ENCODE measurements at regions not wholly inside any gene's neighbourhood (a gene's known extent, or its start where the extent isn't known, plus 50 kb on each side); places are given as distances from the start of the nearest gene placed in this dataset.

DNA sequence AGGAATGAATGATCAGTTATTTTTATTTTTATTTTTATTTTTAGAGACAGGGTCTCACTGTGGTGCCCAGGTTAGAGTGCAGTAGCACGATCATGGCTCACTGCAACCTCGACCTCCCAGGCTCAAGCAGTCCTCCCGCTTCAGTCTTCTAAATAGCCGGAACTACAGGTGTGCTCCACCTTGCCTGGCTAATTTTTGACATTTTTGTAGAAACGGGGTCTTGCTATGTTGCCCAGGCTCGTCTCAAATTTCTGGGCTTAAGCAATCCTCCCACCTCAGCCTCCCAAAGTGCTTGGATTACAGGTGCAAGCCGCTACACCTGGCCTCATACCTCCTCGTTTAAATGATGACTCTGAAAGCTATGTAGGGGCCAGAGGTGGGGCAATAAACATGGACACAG, 706.0 kb downstream of the MED13L start:
- no peaks in the 10 kb centered on the region for H3K4me1 Mint-ChIP-seq (ENCODE audit: low read depth, unreplicated experiment)
- no peaks in the 10 kb centered on the region for H3K36me3 Mint-ChIP-seq (ENCODE audit: insufficient read depth, unreplicated experiment)
- no TSS peak for BruUV-seq (replicated peaks)
- DNase-seq: no peak
- intact Hi-C loops (cut with micrococcal nuclease; ENCODE audit: unreplicated experiment): no loop called here
- CTCF ChIA-PET: no interaction called here
- H3K9me3 Mint-ChIP-seq (ENCODE audit: low read depth, unreplicated experiment): peaks cover 15% of the 10 kb centered on the region
- TF ChIP-seq CTCF (IDR thresholded peaks at IDR 0.05; ENCODE audit: unreplicated experiment): no peak
- H3K27me3 Mint-ChIP-seq (ENCODE audit: unreplicated experiment): no peaks in the 10 kb centered on the region
- no peak overlapping the region for H3K4me3 Mint-ChIP-seq (ENCODE audit: low read depth, unreplicated experiment)
- H3K27ac Mint-ChIP-seq (ENCODE audit: unreplicated experiment): no peak overlapping the region

DNA sequence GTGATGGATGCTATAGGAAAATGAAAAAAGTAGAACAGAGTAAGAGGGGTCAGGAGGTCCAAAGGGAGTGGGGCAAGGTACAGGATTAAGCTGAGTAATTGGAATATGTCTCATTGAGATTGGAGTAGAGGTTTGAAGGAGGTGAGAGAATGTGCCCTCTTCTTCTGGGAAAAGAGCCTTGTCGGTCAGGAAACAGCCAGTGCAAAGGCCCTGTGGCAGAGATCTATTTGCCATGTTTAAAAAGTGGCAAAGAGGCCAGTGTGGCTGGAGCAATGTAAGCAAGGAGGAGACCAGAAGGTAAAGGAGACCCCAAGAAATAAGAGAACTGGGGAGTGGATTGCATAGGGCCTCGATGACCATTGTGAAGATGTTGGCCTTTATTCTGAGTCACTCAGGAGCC, 706.5 kb downstream of the MED13L start:
- Mint-ChIP-seq H3K27me3 (ENCODE audit: unreplicated experiment) (no peaks in the 10 kb centered on the region), H3K36me3 (ENCODE audit: insufficient read depth, unreplicated experiment) (no peaks in the 10 kb centered on the region), H3K4me1 (ENCODE audit: low read depth, unreplicated experiment) (no peaks in the 10 kb centered on the region), H3K27ac (ENCODE audit: unreplicated experiment) (no peak overlapping the region), H3K4me3 (ENCODE audit: low read depth, unreplicated experiment) (no peak overlapping the region), H3K9me3 (ENCODE audit: low read depth, unreplicated experiment) (peaks cover 12% of the 10 kb centered on the region)
- intact Hi-C loops (cut with micrococcal nuclease; ENCODE audit: unreplicated experiment): no loop called here
- TF ChIP-seq CTCF (IDR thresholded peaks at IDR 0.05; ENCODE audit: unreplicated experiment): no peak
- DNase-seq: no peak
- CTCF ChIA-PET: no interaction called here
- BruUV-seq (replicated peaks): no TSS peak

DNA sequence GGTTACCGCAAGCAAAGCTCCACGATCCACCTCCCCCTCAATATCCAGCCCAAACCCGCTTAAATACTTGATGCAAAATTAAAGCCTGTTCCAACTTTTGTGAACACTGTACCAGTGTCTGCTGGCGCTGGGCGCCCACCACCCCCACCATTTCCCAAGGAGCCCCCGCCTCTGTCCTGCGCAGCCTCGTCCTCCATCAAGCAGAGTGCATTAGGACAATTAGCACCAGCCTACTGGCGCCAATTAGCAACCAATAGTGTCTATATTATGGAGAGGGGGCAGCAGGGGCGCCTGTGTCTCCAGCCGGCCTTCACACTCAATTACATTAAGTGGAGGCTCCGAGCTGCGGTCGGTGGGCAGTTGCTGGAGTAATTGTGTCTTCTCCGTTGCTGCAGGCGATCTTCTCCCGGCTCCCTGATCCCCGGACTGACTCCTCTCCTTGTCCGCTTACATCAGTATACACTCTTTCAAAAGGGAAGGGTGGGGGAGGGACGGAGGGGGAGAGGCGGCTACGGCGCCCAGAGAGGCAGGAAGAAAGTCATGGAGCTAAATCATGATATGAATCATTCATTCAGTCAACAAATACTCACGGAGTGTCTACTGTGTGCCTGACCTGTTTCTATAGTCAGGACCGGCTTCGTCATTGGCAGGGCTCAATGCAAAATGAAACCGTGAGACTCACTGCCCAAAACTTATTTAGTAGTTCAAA, 707.3 kb downstream of the MED13L start:
- H3K9me3 Mint-ChIP-seq (ENCODE audit: low read depth, unreplicated experiment): peaks cover 12% of the 10 kb centered on the region
- no peak overlapping the region for H3K4me3 Mint-ChIP-seq (ENCODE audit: low read depth, unreplicated experiment)
- no peaks in the 10 kb centered on the region for H3K4me1 Mint-ChIP-seq (ENCODE audit: low read depth, unreplicated experiment)
- no peaks in the 10 kb centered on the region for H3K27me3 Mint-ChIP-seq (ENCODE audit: unreplicated experiment)
- no TSS peak for BruUV-seq (replicated peaks)
- no peak for DNase-seq
- intact Hi-C loops (cut with micrococcal nuclease; ENCODE audit: unreplicated experiment): no loop called here
- H3K36me3 Mint-ChIP-seq (ENCODE audit: insufficient read depth, unreplicated experiment): no peaks in the 10 kb centered on the region
- TF ChIP-seq CTCF (IDR thresholded peaks at IDR 0.05; ENCODE audit: unreplicated experiment): no peak
- CTCF ChIA-PET: no interaction called here
- H3K27ac Mint-ChIP-seq (ENCODE audit: unreplicated experiment): no peak overlapping the region

- no TSS peak for BruUV-seq (replicated peaks)
- CTCF ChIA-PET: no interaction called here
- H3K4me3 Mint-ChIP-seq (ENCODE audit: low read depth, unreplicated experiment): no peak overlapping the region
Measured at GRCh38 chr12:115569345-115570068, 708.0 kb downstream of the MED13L start.

More at GRCh38 chr12:115569345-115570068, 708.0 kb downstream of the MED13L start:
- H3K36me3 Mint-ChIP-seq (ENCODE audit: insufficient read depth, unreplicated experiment): no peaks in the 10 kb centered on the region
- H3K27ac Mint-ChIP-seq (ENCODE audit: unreplicated experiment): no peak overlapping the region
- H3K27me3 Mint-ChIP-seq (ENCODE audit: unreplicated experiment): no peaks in the 10 kb centered on the region
- peaks cover 12% of the 10 kb centered on the region for H3K9me3 Mint-ChIP-seq (ENCODE audit: low read depth, unreplicated experiment)
- TF ChIP-seq CTCF (IDR thresholded peaks at IDR 0.05; ENCODE audit: unreplicated experiment): no peak
- no peaks in the 10 kb centered on the region for H3K4me1 Mint-ChIP-seq (ENCODE audit: low read depth, unreplicated experiment)
- intact Hi-C loops (cut with micrococcal nuclease; ENCODE audit: unreplicated experiment): no loop called here
- no peak for DNase-seq

Data from Calu3 (cell line).